Skeletal muscle cell (primary cell): ENCODE measurements at regions not wholly inside any gene's neighbourhood (a gene's known extent, or its start where the extent isn't known, plus 50 kb on each side); places are given as distances from the start of the nearest gene placed in this dataset.

ENCODE experiments used
- DNase-seq: peaks from one replicate; pipeline ENCODE4 v3.0.0-alpha.2; 2010; ENCODE audit warnings: low read depth
- H3K4me3 ChIP-seq: 2 replicates; pipeline ENCODE4 v1.5.1; 2011; ENCODE audit warnings: low read depth, mild to moderate bottlenecking, control low read depth, low read length, moderate library complexity

DNA sequence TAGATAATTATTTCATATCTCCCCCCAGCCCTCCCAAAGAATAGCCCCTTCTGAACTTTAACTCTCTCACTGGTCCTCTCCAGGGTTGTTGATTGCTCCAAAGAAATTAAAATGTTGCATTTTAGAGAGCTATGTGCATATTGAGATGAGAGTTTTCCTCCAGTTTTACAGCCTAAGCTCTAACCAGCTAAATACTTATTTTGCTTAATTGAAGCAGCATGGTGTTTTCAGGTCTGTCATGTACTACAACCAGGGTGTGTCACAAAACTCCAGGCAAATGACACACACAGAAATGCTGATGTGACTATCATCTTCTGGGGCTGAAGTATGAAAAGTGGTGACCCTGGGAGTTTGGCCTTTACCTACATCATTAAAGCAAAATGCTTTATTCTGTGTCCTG, 196.8 kb upstream of the STXBP5 start:
- no peak overlapping the region for H3K4me3 ChIP-seq
- no peak for DNase-seq

DNA sequence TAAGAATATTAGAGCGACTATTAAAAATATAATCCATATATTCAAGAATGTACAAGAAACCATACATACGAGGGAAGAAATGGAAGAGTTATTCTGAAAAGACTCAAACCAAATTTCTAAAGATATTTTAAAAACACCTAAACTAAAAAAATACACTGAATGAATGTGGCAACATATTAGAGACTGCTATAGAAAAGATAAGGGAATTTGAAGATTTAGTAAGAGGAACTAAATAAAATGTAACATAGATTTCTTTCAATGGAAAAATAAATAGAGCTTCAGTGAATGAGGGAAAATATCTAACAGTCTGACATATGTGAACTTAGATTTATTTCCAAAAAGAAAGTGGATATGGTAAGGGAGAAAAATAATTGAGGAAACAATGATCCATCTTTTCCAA, 194.9 kb upstream of the STXBP5 start:
- H3K4me3 ChIP-seq: no peak overlapping the region
- DNase-seq: no peak

DNA sequence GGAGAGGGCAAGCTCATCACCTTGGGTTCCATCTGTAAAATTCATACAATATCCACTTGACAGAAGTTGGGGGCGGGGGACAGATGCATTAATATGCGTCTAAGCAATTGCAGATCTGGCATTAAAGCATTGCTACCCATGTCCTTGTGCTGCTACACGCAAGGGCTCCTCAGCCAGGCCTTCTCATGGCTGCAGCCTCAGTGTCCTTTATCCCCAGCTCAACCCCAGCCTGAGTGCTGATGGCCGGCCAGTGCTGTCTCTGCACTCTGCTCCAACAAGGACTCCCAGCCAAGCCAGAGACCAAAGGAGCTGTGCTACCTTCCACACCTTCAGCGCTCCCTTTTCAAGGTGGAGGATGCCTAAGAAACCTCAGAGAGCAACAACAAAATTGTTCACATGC, 188.5 kb upstream of the STXBP5 start:
- DNase-seq: no peak
- H3K4me3 ChIP-seq: no peak overlapping the region

DNA sequence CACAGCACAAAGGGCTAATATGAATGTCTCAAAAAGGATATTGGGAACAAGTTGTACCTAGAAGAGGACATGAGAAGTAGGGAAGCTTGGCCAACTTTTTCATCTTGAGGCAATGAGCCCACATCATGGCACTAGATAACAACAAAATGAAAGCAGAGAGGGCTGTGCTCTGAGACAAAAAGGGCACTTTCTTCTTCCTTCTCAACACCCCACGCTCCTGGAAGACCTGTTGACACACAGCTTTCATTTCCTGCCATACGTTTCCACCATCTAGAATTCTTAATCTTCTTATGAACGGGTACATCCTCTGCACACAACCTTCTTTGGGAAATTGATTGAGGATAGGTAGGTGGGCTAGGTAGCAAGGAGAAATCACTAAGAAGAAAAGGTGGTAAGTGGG, 187.8 kb upstream of the STXBP5 start:
- no peak for DNase-seq
- H3K4me3 ChIP-seq: no peak overlapping the region

DNA sequence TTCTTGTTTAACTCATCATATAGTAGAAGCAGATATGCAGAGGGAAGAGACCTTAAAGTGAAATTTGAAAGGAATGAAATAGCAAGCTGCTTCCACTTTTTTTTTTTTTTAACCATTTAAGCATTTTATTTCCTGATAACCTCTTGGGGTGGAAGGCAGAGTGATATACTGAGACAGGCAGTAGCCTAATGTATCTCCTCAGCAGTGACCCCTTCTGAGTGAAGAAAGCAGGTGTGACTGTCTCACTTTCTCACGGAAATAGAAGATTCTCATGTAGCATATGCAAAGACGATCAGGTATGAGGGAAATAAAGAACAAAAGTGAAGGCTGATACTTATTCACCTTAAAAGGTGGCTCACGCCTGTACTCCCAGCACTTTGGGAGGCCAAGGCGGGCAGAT, 187.1 kb upstream of the STXBP5 start:
- DNase-seq: no peak
- no peak overlapping the region for H3K4me3 ChIP-seq

DNA sequence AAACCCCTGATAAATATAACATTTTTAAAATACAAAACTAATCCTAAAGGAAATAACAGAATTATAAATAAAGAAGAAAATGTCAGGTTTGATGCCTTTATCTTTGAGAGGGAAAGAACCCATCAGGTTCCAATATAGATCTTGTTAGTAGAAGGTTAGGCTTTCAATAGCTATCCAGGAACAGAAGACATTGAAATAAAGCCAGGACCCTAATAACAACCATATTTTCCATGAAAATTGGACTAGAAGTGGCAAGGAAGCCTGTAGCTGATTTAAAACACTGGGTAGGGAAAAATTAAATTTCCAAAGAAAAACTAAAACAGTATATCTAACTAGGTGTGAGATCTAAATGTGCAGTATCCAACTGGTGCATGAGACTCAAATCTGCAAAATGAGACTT, 185.2 kb upstream of the STXBP5 start:
- no peak overlapping the region for H3K4me3 ChIP-seq
- DNase-seq: no peak

DNA sequence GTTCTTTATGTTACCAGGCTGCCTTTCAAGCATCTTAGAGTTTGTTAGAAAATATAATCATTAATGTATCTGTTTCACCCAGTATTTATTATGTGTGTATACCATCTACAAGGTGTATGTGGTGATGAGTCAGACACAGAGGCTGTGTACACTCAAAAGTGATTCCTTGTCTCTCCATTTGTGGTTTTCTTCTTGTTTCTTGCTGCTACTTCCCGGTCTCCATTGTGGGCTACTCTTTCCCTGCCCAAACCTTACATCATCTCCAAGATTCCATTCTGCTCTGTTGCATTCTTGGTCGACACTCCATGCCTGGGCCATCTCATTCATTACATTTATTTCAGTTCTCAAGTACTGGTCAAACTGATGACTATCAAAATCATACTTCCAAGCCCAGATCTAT, 182.2 kb upstream of the STXBP5 start:
- no peak for DNase-seq
- H3K4me3 ChIP-seq: no peak overlapping the region

DNA sequence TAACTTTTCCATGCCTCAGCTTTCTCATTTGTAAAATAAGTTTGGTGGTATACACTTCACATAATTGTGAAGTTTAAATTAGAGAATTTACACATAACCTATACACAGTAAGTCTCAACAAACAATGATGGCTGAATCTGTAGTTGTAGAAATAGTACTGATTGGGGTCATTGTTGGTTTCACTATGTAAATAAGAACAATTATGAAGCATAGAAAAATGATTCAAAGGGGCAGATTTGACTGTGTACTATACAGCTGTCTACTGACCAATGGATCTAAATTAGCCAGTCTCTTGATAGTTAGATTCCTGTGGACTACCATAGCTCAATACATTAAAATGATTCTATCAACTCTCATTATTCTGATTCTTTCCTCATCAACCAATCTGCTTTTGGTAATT, 181.1 kb upstream of the STXBP5 start:
- H3K4me3 ChIP-seq: no peak overlapping the region
- DNase-seq: no peak

DNA sequence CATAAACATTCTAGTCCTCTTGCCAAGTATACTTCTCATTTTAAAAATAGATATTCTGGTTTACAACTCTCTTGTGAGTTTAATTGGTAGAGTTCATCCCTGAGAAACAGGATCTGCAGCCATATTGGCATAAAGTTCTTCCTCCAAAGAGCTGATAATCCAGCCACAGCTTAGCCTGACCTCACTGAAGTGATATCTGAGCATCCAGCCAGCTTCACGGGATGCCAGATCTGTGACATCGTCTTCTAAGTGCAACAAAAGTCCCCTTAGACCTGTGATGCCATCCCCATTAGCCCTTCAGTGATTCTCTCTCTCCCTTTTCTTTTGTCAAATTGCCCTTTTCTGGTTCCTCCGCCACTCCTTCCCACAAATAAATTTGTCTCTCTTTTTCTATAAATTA, 180.6 kb upstream of the STXBP5 start:
- H3K4me3 ChIP-seq: no peak overlapping the region
- no peak for DNase-seq

DNA sequence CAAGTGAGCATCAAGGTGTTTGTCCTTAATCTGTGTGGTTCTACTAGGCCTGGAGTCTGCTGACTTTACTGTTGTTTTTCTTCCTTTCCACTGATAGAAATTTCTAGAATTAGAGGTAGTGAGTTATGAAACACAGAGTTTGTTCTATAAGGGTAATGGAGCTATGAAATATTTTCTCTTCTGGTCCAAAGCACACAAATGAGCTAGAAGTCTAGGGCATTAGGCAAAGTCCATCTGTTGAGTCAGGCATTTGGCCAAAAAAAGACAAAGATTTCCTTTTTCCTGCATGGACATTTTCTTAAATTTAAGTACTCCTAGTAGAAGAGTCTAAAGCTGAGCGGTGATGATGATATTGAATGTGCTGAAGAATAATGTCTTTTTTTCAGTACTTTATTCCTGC, 174.3 kb upstream of the STXBP5 start:
- DNase-seq: no peak
- H3K4me3 ChIP-seq: no peak overlapping the region

DNA sequence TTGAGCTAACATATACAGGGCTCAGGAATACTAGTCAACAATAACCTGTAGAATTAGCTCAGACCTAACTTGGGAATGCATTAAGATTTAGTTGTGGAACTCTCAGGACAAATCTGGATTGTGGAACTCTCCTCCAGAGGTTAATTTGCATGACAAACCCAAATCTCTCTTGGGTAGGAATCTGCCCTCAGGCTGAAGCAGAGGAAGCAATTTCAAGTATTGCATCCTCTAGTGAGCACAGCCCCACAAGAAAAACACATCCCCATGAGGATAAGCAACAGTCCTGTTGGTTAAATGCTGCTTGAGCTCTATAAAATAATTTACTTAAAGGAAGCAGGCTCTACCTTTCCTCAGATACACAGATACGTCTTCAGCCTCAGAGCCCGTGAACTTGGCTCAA, 170.9 kb upstream of the STXBP5 start:
- no peak for DNase-seq

DNA sequence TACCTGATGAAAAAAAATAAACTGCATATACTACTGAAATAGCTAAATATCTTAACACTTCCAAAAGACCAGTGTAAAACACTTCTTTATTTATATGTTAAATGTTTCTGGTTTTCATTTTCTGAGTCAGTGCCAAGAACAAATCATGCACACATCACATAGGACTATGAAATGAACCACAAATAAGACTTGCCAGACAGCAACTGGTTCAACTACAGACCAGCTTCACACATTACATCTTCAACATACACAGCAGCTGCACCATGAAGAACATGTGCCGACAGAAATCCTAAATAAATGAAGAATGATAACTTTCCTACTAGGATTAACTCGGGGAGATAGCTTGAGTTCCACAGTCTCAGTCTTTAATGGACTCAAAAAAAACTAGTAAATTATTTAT, 168.3 kb upstream of the STXBP5 start:
- DNase-seq: peak; percentile 47
- no peak overlapping the region for H3K4me3 ChIP-seq

More for the DNA sequence above, 170.9 kb upstream of the STXBP5 start:
- no peak overlapping the region for H3K4me3 ChIP-seq

DNA sequence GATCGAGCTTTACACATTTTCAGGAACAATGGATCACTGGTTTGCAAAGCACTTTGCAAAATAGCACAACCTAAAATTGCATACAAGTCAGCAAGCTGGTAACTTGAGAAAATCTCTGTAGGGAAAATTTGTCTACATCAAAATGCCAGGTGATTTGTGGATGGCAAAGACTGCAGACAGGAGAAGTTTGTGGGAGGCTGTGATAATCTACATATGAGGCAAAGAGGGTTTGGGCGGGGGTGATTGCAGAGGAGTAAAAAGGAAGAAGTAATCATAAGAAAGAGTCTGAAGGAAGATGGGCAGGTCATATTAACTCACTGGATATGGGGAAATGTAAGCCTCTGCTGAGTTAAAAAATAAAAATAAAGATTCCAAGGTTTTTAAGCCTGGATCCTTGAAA, 166.3 kb upstream of the STXBP5 start:
- DNase-seq: no peak

DNA sequence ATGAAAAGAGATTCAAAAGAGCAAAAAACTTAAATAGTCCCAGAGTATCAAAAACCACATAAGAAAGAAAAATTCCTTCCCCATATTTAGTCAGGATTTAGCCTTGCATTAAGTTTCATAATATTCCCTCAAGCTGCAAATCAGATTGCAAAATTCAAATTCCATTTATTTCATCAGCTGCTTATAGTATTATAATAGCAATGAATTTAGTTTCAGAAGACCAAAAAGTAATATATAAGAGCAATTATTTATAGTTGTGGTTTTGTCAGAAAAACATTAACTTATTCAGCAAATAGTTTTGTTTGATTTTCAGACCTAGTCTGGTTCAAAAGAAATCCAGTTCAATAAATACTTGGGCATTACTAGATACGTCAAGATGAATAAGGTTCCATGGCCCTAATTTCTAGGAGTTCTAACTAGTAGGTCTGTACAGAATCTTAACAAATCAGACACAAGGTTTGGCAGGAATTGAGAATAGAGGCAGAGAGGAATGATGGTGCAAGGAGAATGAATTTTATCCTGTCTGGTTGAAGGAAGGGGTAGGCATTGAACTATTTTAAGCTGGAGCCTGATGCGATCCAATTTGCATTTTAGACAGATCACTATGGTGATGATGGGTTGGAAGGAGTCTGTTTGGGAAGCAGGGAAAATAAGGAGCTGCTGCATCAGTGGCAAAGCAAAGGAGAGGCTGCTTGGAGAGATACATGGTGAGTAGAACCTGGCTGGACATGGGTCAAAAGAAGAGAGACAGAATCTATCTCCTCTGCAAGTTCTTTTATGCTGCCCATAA, 163.9 kb upstream of the STXBP5 start:
- no peak overlapping the region for H3K4me3 ChIP-seq
- no peak for DNase-seq

More for the DNA sequence above, 166.3 kb upstream of the STXBP5 start:
- H3K4me3 ChIP-seq: no peak overlapping the region

DNA sequence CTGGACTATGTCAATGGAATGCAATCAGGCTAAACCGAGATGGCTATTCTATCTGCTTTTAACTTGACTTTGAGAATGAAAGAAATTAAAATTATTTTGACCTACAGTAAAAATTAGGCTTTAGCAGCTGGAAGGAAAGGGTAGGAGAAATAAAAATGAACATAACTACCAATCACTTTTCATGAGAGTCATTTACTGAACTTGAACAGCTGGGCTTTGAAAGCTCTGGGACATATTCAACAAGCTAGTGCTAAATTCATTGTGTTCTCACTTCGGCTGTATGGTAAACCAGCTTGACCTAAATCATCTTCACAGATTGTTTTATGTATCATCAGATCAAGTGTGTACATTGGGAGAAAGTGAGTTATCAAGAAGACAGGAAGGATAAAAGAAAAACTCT, 161.5 kb upstream of the STXBP5 start:
- DNase-seq: no peak
- no peak overlapping the region for H3K4me3 ChIP-seq

DNA sequence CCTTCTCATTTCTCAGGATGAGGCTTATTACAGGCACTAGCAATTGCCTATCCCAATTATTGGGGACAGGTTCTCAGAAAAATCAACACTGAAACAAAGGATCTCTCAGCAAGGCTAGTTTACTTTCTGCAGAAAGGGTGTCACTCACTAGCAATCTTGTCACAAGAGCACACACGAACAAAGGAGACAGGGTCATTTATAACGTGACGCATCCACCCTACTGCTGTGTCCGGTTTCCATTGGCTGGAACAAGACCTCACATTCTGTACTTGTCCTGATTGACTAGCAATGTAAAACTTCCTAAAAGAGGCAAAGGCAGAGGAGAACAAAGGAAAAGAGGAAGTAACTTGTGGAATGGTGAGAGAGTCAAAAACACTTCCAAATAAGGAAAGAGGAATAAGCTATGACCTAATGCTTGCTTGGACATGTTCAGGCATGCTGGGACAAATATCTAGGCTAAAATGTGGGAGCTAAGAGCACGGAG, 160.2 kb upstream of the STXBP5 start:
- DNase-seq: no peak
- no peak overlapping the region for H3K4me3 ChIP-seq

DNA sequence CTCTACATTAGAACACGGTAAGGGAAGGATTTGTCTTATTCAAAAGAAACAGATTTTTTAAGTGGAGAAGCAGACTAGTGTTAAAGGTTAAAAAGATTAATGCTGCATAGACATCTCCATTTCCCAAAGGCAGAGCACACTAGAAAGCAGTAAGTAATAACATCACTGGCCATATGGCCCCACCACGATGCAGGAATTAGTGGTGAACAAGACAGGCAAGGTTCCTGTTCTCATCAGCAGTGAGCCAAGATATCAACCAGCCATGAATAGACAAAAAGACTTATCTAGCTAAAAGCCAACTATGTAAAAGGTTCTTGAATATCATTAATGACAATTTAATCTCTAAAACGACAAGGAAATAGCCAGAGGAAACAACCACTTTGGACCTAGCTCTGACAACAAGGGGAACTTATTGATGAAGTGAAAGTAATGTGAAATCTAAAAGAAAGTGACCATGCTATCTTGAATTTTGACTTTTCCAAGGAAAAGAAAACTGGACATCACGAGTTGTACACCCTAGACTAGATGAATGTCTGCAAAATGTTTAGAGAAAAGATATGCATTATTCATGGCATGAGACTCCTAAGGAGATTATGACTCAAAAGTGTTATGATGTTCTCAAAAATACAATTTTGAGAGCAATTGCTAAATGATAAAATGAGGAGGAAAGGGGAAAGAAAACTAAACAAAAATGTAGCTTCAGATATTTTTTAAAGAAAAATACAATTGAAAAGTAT, 157.9 kb upstream of the STXBP5 start:
- no peak overlapping the region for H3K4me3 ChIP-seq
- no peak for DNase-seq

DNA sequence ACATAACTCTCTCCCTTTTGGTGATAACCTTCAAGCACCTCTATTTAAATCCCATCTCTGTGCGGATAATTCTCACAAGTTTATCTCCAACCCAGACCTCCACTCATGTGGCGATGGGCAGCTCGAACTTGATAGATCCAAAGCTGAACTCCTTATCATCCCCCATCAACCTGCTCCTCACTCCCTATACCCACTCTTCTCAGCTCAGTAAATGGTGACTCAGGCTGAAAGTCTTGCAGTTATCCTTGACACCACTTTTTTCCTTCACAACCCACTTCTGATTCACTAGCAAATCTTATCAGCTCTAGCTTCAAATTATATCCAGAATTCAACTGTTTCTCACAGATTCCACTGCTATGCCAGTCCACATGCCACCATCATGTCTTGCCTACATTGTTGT, 155.3 kb upstream of the STXBP5 start:
- DNase-seq: no peak
- no peak overlapping the region for H3K4me3 ChIP-seq

DNA sequence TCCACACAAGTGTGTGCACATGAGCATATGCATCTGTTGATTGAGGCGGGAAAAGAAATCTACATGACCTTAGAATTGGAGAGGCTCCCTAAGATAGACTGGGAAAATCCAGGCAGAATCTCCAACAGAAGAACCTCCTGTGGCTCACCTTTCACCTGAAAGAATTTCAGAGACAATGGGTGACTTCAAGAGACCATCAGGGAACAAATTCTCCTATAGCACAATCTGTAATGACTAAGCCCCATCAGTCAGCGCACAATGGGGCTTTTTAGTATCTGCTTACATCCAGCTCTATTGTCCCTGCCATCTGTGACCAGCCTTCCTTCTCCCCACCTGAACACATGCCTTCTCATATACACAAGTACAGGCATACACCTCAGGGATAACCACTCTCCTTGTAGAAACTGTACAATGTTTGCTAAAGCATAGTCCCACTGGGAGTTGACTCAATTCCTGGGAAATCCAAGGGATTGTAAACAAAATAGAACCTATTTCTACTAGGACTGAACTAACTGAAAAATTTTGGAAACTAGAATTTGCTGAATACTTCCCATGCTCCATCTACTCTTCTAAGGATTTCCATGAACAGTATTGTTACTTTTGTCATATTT, 150.8 kb upstream of the STXBP5 start:
- no peak for DNase-seq
- H3K4me3 ChIP-seq: no peak overlapping the region

DNA sequence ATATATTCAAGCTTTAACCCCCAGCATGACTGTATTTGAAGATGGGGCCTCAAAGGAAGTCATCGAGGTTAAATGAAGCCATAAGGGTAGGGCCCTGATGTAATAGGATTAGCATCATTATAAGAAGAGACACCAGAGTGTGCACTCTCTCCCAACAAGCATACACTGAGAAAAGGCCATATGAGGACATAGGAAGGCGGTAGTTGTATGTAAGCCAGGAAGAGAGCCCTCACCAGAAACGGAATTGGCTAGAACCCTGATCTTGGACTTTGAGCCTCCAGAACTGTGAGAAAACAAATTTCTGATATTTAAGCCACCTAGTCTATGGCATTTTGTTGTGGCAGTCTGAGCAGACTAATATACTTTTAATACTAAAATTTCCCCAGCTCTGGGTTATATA, 150.1 kb upstream of the STXBP5 start:
- DNase-seq: no peak
- no peak overlapping the region for H3K4me3 ChIP-seq

DNA sequence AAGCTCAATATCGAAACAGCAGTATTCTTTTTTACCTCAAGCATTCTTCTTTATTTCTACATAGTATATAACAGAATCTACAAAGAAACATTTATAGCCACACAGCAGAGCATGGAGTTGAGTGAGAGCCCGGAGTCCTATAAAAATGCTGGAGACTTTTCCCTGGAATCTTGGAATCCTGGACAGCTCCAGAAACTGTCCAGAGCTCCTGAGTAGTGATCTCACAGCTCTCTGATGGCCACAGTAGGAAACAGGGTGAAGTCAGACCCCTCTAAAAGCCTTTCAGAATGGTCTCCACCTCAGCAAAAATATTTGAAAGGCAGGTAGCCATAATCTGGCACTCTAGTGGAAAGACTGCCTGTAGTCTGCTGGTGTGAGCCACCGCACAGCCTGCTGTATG, 149.3 kb upstream of the STXBP5 start:
- no peak overlapping the region for H3K4me3 ChIP-seq
- no peak for DNase-seq
